GM23248 (cell line): ENCODE measurements at regions not wholly inside any gene's neighbourhood (a gene's known extent, or its start where the extent isn't known, plus 50 kb on each side); places are given as distances from the start of the nearest gene placed in this dataset.

Experiments used
- DNase-seq: peaks from one replicate; pipeline ENCODE4 v3.0.0-alpha.2; 2015
- H2AFZ ChIP-seq: fragments of 200-600 bp; sonication (generic); 2 replicates; pipeline ENCODE4 v1.6.1; 2016; ENCODE audit warnings: antibody characterized with exemption
- H3F3A ChIP-seq: fragments of 200-600 bp; sonication (generic); 2 replicates; pipeline ENCODE4 v1.6.1; 2016; ENCODE audit warnings: mild to moderate bottlenecking, antibody characterized with exemption, mixed run types; ENCODE audit not compliant: insufficient read depth
- H3K27ac ChIP-seq: fragments of 200-600 bp; sonication (generic); 2 replicates; pipeline ENCODE4 v1.5.1; 2016; ENCODE audit warnings: mild to moderate bottlenecking
- H3K27me3 ChIP-seq: fragments of 200-600 bp; sonication (generic); replicated peaks from 2 replicates; pipeline ENCODE4 v1.6.1; 2016; ENCODE audit warnings: mild to moderate bottlenecking; ENCODE audit not compliant: insufficient read depth
- H3K36me3 ChIP-seq: fragments of 200-600 bp; sonication (generic); 2 replicates; pipeline ENCODE4 v1.6.1; 2016; ENCODE audit warnings: low read depth, mild to moderate bottlenecking
- H3K4me1 ChIP-seq: fragments of 200-600 bp; sonication (generic); 2 replicates; pipeline ENCODE4 v1.6.1; 2016; ENCODE audit warnings: mild to moderate bottlenecking; ENCODE audit not compliant: insufficient read depth
- H3K4me2 ChIP-seq: fragments of 200-600 bp; sonication (generic); one replicate; pipeline ENCODE4 v1.6.1; 2016; ENCODE audit warnings: mild to moderate bottlenecking; ENCODE audit not compliant: unreplicated experiment
- H3K4me3 ChIP-seq: fragments of 200-600 bp; sonication (generic); 2 replicates; pipeline ENCODE4 v1.5.1; 2016; ENCODE audit warnings: mild to moderate bottlenecking
- H3K79me2 ChIP-seq: fragments of 200-600 bp; sonication (generic); 2 replicates; pipeline ENCODE4 v1.6.1; 2016; ENCODE audit warnings: mild to moderate bottlenecking; ENCODE audit not compliant: insufficient read depth
- H3K9ac ChIP-seq: fragments of 200-600 bp; sonication (generic); 2 replicates; pipeline ENCODE4 v1.6.1; 2016; ENCODE audit warnings: mild to moderate bottlenecking
- H3K9me2 ChIP-seq: fragments of 200-600 bp; sonication (generic); 2 replicates; pipeline ENCODE4 v1.6.1; 2016; ENCODE audit warnings: mixed run types, mild to moderate bottlenecking, moderate library complexity; ENCODE audit not compliant: insufficient read depth
- H3K9me3 ChIP-seq: fragments of 200-600 bp; sonication (generic); one replicate; pipeline ENCODE4 v1.6.1; 2017; ENCODE audit warnings: low read depth
- H4K20me1 ChIP-seq: fragments of 200-600 bp; sonication (generic); 2 replicates; pipeline ENCODE4 v1.6.0; 2016; ENCODE audit not compliant: insufficient read depth
- EZH2 ChIP-seq: fragments of 200-600 bp; sonication (generic); IDR thresholded peaks from 2 replicates; pipeline ENCODE4 v1.6.1; 2018; ENCODE audit warnings: antibody characterized with exemption, mild to moderate bottlenecking; ENCODE audit not compliant: insufficient read depth, poor library complexity, severe bottlenecking
- EZH2phosphoT487 ChIP-seq: fragments of 200-600 bp; sonication (generic); IDR thresholded peaks from 2 replicates; pipeline ENCODE4 v1.6.1; 2018; ENCODE audit warnings: antibody characterized with exemption, moderate library complexity, mild to moderate bottlenecking, low read depth; ENCODE audit not compliant: insufficient read depth
- WGBS, 2 experiments: methylation state at CpG; one replicate each; pipeline ENCODE4 v1.1.6; 2015 to 2017; ENCODE audit warnings: low lambda C conversion rate in 2 of 2, low coverage in 1 of 2; ENCODE audit errors: missing lambda C conversion rate in 2 of 2; 5-methylcytosine and 5-hydroxymethylcytosine counted together
- in situ Hi-C: fragments of 300-500 bp; cut with MboI; formaldehyde crosslinking; loops from 2 replicates; pipeline ENCODE4 v1.15.0; 2020

DNA sequence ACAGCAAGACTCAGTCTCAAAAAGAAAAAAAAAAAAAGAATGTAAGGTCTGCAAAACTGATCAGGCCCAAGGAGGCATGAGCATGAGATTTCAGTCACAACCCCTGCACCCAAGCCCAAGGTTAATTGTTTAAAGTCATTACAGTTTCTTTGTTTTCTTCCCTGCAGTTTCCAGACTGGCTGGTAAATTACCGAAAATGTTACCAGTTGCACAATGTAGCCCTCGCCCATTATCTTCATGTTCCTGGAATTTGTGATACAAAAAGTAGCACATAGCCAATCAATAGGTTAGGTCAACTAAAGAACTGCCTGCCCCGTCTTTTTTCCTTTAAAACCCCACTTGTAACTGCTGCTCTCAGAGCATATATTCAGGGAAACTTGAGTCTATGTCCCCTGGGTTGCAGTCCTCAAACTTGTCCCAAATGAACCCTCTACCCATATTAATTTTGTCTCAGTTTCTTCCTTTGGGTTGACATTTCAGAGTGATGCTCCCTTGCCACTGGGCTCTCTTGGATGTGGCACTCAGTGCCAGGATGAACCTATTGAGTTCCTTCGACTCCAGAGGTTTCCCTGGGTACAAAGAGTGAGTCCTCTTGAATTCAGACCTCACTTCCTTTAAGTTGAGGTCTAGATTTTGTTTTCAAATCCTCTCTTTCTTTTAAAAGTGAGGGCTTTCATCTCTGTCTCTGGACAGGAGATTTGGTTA is 216.2 kb upstream of the HS6ST1 start:
- Histone ChIP-seq H3K4me1 (peaks cover 36% of the 10 kb centered on the region), H3K4me3 (no peak overlapping the region), H3K4me2 (no peak overlapping the region), H3F3A (peaks cover 20% of the 10 kb centered on the region), H3K27me3 (no peaks in the 10 kb centered on the region), H3K9ac (no peak overlapping the region), H3K79me2 (no peaks in the 10 kb centered on the region), H3K27ac (no peak overlapping the region), H3K36me3 (no peaks in the 10 kb centered on the region), H2AFZ (no peak overlapping the region), H4K20me1 (no peaks in the 10 kb centered on the region), H3K9me3 (no peaks in the 10 kb centered on the region), H3K9me2 (no peaks in the 10 kb centered on the region)
- TF ChIP-seq EZH2 (no peak), EZH2phosphoT487 (no peak)
- 49% methylated on average over 4 of the region's 4 CpGs for WGBS, 2 experiments
- DNase-seq = no peak
- in situ Hi-C loops = no loop called here

- DNase-seq = peak; percentile 92
- H3K27me3 ChIP-seq = no peaks in the 10 kb centered on the region
- no peaks in the 10 kb centered on the region for H3K9me2 ChIP-seq
- in situ Hi-C loops = no loop called here
- H3K9ac ChIP-seq = peak overlapping the region; percentile 50; the same call in 1 of the 2 replicates
- peak overlapping the region; percentile 57 for H2AFZ ChIP-seq
- H3K9me3 ChIP-seq = no peaks in the 10 kb centered on the region
- H3F3A ChIP-seq = peaks cover 20% of the 10 kb centered on the region
- H3K36me3 ChIP-seq = no peaks in the 10 kb centered on the region
- H3K4me3 ChIP-seq = 0 out of 2 replicates have a peak overlapping the region, but pooled peaks have one; percentile 25
- 1% methylated on average over 8 of the region's 8 CpGs for WGBS, 2 experiments
- H3K27ac ChIP-seq = peak overlapping the region; percentile 82
- peaks cover 36% of the 10 kb centered on the region for H3K4me1 ChIP-seq
- no peaks in the 10 kb centered on the region for H3K79me2 ChIP-seq
- no peaks in the 10 kb centered on the region for H4K20me1 ChIP-seq
- no peak for TF ChIP-seq EZH2phosphoT487
- TF ChIP-seq EZH2 = no peak
- H3K4me2 ChIP-seq = peak overlapping the region; percentile 60
Observed at GRCh38 chr2:128535953-128536352, 217.3 kb upstream of the HS6ST1 start.

DNA sequence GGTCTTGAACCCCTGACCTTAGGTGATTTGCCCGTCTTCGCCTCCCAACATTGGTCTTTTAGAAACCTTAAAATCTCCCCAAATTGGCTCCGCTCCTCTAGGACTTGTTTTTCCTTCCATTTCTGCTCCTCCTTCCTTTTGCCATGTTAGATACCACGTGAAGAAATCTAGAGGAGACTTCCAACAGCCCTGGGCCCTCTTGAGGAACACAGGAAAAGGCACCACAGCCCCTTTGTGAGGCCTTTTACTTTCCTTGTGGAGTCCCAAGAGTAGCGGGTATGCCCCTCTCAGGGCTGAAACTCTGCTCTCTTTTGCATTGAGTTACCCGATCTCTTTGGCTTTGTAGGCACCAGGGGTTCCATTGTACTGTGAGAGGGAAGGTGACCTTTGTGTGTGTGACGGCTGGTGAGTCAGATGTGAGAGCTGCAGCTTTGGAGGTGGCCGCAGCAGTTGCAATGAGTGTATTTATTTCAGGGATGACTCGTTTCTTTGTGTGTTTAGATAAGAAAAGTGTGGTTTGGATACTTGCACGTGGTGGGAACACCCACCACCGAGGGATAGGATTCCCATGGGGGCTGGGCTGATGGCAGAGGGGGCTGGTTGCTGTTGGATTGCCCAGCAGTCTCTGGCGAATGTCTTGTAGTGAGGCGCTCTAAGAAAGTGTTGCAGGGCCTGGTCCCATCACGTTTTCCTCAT is 218.4 kb upstream of the HS6ST1 start:
- Histone ChIP-seq H3K9ac (peak overlapping the region; percentile 46; the same call in 1 of the 2 replicates), H3K4me2 (peak overlapping the region; percentile 40), H4K20me1 (no peaks in the 10 kb centered on the region), H3K27me3 (no peaks in the 10 kb centered on the region), H3K36me3 (no peaks in the 10 kb centered on the region), H3K79me2 (no peaks in the 10 kb centered on the region), H3K9me2 (no peaks in the 10 kb centered on the region), H3F3A (peaks cover 20% of the 10 kb centered on the region), H3K9me3 (no peaks in the 10 kb centered on the region), H3K4me1 (peaks cover 36% of the 10 kb centered on the region), H3K27ac (peak overlapping the region; percentile 82), H2AFZ (peak overlapping the region; percentile 58), H3K4me3 (no peak overlapping the region)
- WGBS, 2 experiments = 52 to 53% methylated on average over 14 of the region's 14 CpGs
- no peak for TF ChIP-seq EZH2phosphoT487
- TF ChIP-seq EZH2 = no peak
- DNase-seq = peak; percentile 94
- in situ Hi-C loops = no loop called here

DNA sequence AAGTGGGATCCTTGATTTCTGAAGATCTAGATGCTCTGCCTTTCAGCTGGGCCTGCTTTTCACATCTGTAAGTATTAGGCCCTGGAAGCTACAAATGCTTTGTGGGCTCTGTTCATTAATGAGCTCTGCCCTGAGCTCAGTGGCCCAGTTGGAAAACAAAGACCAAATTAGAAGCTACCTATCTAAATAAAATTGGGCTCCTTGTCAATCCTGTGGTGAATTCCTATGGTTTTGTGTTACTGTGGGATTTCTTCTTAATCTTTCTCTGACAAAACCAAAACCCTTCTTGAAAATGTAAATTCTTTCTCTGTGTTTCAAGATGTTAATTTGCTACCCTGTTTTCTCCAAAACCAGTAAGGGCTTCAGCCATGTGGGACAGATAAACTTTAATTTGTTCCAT is 219.0 kb upstream of the HS6ST1 start:
- H3F3A ChIP-seq = peaks cover 20% of the 10 kb centered on the region

More for the DNA sequence above, 219.0 kb upstream of the HS6ST1 start:
- no peak for TF ChIP-seq EZH2
- no peak overlapping the region for H3K4me3 ChIP-seq
- H3K9me2 ChIP-seq = no peaks in the 10 kb centered on the region
- no peaks in the 10 kb centered on the region for H3K79me2 ChIP-seq
- peaks cover 36% of the 10 kb centered on the region for H3K4me1 ChIP-seq
- H3K27ac ChIP-seq = peak overlapping the region; percentile 82
- peak overlapping the region; percentile 11; the same call in 1 of the 2 replicates for H2AFZ ChIP-seq
- no peaks in the 10 kb centered on the region for H4K20me1 ChIP-seq
- no peaks in the 10 kb centered on the region for H3K27me3 ChIP-seq
- H3K4me2 ChIP-seq = no peak overlapping the region
- in situ Hi-C loops = no loop called here
- H3K9me3 ChIP-seq = no peaks in the 10 kb centered on the region
- DNase-seq = no peak
- no peaks in the 10 kb centered on the region for H3K36me3 ChIP-seq
- peak overlapping the region; percentile 45; the same call in 1 of the 2 replicates for H3K9ac ChIP-seq
